ENCODE measurements at regions not wholly inside any gene's neighbourhood (a gene's known extent, or its start where the extent isn't known, plus 50 kb on each side); places are given as distances from the start of the nearest gene placed in this dataset.

DNA sequence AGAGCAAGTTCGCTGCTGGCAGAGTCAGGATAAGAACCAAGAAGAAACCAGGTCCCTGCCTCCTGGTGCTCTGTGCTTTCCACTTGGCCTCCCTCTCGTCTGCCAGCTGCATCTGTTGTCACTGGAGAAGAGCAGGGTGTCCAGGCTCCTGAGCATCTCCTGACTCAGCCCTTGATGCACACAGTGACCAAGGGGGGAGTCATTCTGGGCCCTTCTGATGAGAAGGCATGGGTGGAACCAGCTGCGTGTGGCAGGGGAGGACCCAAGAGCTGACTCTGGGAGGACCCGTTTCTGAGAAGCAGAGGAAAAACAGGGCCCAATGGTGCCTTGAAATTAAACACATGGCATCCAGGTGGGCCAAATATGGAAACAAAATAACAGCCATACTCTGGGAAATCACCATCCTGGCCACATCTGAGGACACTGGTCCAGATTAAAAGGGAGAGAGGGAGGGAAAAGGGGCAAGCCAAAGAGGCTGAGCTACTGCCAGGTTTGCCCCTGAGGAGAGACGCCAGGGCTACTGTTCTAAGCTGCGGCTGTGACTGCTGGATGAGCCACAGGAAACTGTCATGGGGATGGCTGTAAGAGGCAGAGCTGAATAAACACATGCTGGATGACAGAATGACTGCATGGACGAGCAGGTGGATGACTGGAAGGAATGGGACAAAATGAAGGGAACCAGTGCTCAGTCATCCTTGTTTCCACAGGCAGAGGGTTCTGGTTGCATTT lies 58.1 kb upstream of the CA12 start:
- no peak overlapping the region for H3K4me3 ChIP-seq (ENCODE audit: low read length)
- H4K20me1 ChIP-seq (ENCODE audit: insufficient read depth) = no peaks in the 10 kb centered on the region
- H3K27ac ChIP-seq (ENCODE audit: low read length) = no peak overlapping the region
- H2AFZ ChIP-seq (ENCODE audit: low read depth, low read length) = no peak overlapping the region
- H3K36me3 ChIP-seq (ENCODE audit: insufficient read depth, low read length) = no peaks in the 10 kb centered on the region
- H3K4me2 ChIP-seq (ENCODE audit: low read length) = no peak overlapping the region
- H3K27me3 ChIP-seq (ENCODE audit: insufficient read depth, low read depth, low read length) = no peaks in the 10 kb centered on the region
- no peaks in the 10 kb centered on the region for H3K79me2 ChIP-seq (replicated peaks; ENCODE audit: insufficient read depth, low read length)
- H3K9me3 ChIP-seq (ENCODE audit: low read length) = no peaks in the 10 kb centered on the region
- H3K9ac ChIP-seq (ENCODE audit: low read length) = no peak overlapping the region
- TF ChIP-seq TAF1 (IDR thresholded peaks at IDR 0.05; ENCODE audit: low read depth) (no peak), MXI1 (conservative IDR thresholded peaks at IDR 0.05; ENCODE audit: poor library complexity, severe bottlenecking) (no peak), POLR2AphosphoS5 (IDR thresholded peaks at IDR 0.05) (no peak), EZH2 (IDR thresholded peaks at IDR 0.05; ENCODE audit: borderline replicate concordance, insufficient read depth, low read length, poor library complexity, severe bottlenecking) (no peak), RAD21 (conservative IDR thresholded peaks at IDR 0.05) (no peak), SMC3 (conservative IDR thresholded peaks at IDR 0.05; ENCODE audit: poor library complexity) (no peak), EP300 (conservative IDR thresholded peaks at IDR 0.05; ENCODE audit: poor library complexity, severe bottlenecking) (no peak)
- TF ChIP-seq, protein P1, sequence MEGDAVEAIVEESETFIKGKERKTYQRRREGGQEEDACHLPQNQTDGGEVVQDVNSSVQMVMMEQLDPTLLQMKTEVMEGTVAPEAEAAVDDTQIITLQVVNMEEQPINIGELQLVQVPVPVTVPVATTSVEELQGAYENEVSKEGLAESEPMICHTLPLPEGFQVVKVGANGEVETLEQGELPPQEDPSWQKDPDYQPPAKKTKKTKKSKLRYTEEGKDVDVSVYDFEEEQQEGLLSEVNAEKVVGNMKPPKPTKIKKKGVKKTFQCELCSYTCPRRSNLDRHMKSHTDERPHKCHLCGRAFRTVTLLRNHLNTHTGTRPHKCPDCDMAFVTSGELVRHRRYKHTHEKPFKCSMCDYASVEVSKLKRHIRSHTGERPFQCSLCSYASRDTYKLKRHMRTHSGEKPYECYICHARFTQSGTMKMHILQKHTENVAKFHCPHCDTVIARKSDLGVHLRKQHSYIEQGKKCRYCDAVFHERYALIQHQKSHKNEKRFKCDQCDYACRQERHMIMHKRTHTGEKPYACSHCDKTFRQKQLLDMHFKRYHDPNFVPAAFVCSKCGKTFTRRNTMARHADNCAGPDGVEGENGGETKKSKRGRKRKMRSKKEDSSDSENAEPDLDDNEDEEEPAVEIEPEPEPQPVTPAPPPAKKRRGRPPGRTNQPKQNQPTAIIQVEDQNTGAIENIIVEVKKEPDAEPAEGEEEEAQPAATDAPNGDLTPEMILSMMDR (IDR thresholded peaks at IDR 0.05; ENCODE audit: poor library complexity, severe bottlenecking) = no peak
- TF ChIP-seq, protein P2, sequence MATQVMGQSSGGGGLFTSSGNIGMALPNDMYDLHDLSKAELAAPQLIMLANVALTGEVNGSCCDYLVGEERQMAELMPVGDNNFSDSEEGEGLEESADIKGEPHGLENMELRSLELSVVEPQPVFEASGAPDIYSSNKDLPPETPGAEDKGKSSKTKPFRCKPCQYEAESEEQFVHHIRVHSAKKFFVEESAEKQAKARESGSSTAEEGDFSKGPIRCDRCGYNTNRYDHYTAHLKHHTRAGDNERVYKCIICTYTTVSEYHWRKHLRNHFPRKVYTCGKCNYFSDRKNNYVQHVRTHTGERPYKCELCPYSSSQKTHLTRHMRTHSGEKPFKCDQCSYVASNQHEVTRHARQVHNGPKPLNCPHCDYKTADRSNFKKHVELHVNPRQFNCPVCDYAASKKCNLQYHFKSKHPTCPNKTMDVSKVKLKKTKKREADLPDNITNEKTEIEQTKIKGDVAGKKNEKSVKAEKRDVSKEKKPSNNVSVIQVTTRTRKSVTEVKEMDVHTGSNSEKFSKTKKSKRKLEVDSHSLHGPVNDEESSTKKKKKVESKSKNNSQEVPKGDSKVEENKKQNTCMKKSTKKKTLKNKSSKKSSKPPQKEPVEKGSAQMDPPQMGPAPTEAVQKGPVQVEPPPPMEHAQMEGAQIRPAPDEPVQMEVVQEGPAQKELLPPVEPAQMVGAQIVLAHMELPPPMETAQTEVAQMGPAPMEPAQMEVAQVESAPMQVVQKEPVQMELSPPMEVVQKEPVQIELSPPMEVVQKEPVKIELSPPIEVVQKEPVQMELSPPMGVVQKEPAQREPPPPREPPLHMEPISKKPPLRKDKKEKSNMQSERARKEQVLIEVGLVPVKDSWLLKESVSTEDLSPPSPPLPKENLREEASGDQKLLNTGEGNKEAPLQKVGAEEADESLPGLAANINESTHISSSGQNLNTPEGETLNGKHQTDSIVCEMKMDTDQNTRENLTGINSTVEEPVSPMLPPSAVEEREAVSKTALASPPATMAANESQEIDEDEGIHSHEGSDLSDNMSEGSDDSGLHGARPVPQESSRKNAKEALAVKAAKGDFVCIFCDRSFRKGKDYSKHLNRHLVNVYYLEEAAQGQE (IDR thresholded peaks at IDR 0.05; ENCODE audit: borderline replicate concordance) = no peak
- H3K9me2 ChIP-seq (ENCODE audit: insufficient read depth, low read length) = no peaks in the 10 kb centered on the region
- H3F3A ChIP-seq (ENCODE audit: insufficient read depth, low read length, poor library complexity, severe bottlenecking) = no peaks in the 10 kb centered on the region

DNA sequence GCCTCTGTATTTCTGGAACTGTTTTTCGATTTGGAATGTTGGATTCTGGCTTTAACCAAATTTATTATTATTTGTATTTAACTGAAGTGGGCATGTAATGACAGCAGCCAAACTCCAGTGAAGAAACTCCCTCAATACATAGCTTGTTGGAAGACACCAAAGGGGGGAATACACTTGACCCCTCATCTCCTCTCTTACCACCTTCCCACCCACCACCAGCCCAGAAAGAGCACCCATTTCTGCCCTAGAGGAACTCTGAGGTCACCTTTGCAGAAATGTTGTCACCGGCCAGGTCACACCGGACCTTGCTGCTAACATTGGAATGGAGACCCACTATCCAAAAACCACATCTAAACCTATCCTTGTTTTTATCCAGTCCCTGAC lies 58.6 kb upstream of the CA12 start:
- Histone ChIP-seq H3K79me2 (replicated peaks; ENCODE audit: insufficient read depth, low read length) (no peaks in the 10 kb centered on the region), H3K4me2 (ENCODE audit: low read length) (no peak overlapping the region), H3K27ac (ENCODE audit: low read length) (no peak overlapping the region), H3K9ac (ENCODE audit: low read length) (no peak overlapping the region), H3K9me2 (ENCODE audit: insufficient read depth, low read length) (no peaks in the 10 kb centered on the region), H3K9me3 (ENCODE audit: low read length) (no peaks in the 10 kb centered on the region), H3K27me3 (ENCODE audit: insufficient read depth, low read depth, low read length) (no peaks in the 10 kb centered on the region), H3K36me3 (ENCODE audit: insufficient read depth, low read length) (no peaks in the 10 kb centered on the region), H3K4me3 (ENCODE audit: low read length) (no peak overlapping the region), H2AFZ (ENCODE audit: low read depth, low read length) (no peak overlapping the region), H4K20me1 (ENCODE audit: insufficient read depth) (no peaks in the 10 kb centered on the region), H3F3A (ENCODE audit: insufficient read depth, low read length, poor library complexity, severe bottlenecking) (no peaks in the 10 kb centered on the region)
- TF ChIP-seq TAF1 (IDR thresholded peaks at IDR 0.05; ENCODE audit: low read depth) = no peak
